IgD-negative memory B cell (primary cell): ENCODE measurements at regions not wholly inside any gene's neighbourhood (a gene's known extent, or its start where the extent isn't known, plus 50 kb on each side); places are given as distances from the start of the nearest gene placed in this dataset.

Experiments
- H3K27ac Mint-ChIP-seq, 3 donors: one replicate each; pipeline ENCODE4 v1.8.0; 2020 to 2022; ENCODE audit warnings: mild to moderate bottlenecking in 3 of 3, mixed read lengths in 3 of 3, moderate library complexity in 1 of 3
- H3K27me3 Mint-ChIP-seq: one replicate; pipeline ENCODE4 v1.8.0; 2021; ENCODE audit warnings: mixed read lengths
- H3K36me3 Mint-ChIP-seq: one replicate; pipeline ENCODE4 v1.8.0; 2020; ENCODE audit warnings: mild to moderate bottlenecking, mixed read lengths
- H3K4me1 Mint-ChIP-seq, 3 donors: one replicate each; pipeline ENCODE4 v1.8.0; 2020 to 2022; ENCODE audit warnings: mixed read lengths in 3 of 3, mild to moderate bottlenecking in 1 of 3
- H3K4me3 Mint-ChIP-seq, 4 donors: one replicate each; pipeline ENCODE4 v1.8.0; 2020 to 2022; ENCODE audit warnings: mild to moderate bottlenecking in 4 of 4, mixed read lengths in 4 of 4, moderate library complexity in 3 of 4
- H3K9me3 Mint-ChIP-seq, 3 donors: one replicate each; pipeline ENCODE4 v1.8.0; 2020 to 2021; ENCODE audit warnings: mixed read lengths in 3 of 3, mild to moderate bottlenecking in 1 of 3

DNA sequence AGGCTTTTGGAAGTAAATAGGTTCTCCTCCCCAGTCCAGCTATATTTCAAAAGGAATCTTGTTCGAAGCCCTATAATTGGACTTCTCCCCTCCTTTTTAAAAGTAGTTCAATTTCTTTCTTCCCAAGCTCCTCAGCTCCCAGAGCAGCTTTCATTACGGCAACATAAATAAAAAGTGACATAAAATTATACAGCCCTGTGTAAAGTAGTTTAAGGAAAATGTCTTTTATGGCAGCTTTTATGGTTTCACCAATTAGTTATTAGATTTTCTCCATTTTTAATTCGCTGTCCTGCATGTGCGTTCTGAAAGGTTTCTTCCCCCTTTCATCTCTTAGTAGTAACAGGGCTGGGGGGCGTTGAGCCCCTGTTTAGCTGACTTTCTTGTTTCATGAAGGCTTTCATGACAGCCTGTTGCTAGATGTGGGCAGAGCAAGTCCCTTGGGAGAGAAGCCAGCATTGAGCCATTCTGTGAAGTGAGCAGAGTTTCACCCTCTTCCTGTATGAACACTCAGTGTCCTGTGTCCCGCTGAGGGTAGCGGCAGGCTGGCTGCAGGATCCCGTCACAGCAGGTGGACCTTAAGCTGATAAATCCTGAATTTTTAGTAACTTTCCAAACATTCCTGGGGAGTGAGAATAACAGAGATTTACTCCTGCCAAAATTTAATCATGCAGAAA lies 229.7 kb upstream of the SPRED2 start:
- Mint-ChIP-seq H3K4me3 (no peak overlapping the region), H3K9me3 (peaks cover 0 to 3% (median 0%) of the 10 kb centered on the region in 3 donors), H3K27me3 (peaks cover 2% of the 10 kb centered on the region), H3K27ac (no peak overlapping the region), H3K4me1 (peaks cover 0 to 2% (median 0%) of the 10 kb centered on the region in 3 donors), H3K36me3 (no peaks in the 10 kb centered on the region)

GRCh38 chr2:65660340-65660739 lies 227.9 kb upstream of the SPRED2 start:
- Mint-ChIP-seq H3K9me3 (no peaks in the 10 kb centered on the region), H3K27ac (peak overlapping the region in 1 of 3 donors; percentile 45), H3K27me3 (peaks cover 2% of the 10 kb centered on the region), H3K4me3 (no peak overlapping the region), H3K4me1 (peaks cover 0 to 2% (median 0%) of the 10 kb centered on the region in 3 donors), H3K36me3 (no peaks in the 10 kb centered on the region)

DNA sequence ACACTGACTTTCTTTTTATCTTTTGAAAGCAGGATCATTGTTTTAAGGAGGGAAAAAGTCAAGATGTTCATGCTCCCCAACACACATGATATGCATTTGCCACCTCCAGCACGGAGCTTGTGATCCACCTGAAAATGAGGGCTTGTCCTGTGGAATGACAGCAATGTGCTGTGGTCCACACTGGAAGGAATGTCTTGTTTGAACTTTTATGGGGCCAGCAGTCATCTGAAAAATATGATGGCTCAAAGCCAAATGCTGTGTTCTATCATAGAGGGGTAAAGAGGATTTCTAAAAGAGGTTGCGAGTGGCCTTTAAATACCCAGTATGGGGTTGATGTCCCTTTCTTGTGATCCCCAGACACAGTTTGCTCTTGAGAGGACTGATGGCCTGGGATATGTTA lies 226.5 kb upstream of the SPRED2 start:
- no peaks in the 10 kb centered on the region for H3K9me3 Mint-ChIP-seq
- peaks cover 4% of the 10 kb centered on the region for H3K27me3 Mint-ChIP-seq
- no peaks in the 10 kb centered on the region for H3K36me3 Mint-ChIP-seq
- H3K4me3 Mint-ChIP-seq: no peak overlapping the region
- peaks cover 0 to 2% (median 0%) of the 10 kb centered on the region in 3 donors for H3K4me1 Mint-ChIP-seq
- no peak overlapping the region for H3K27ac Mint-ChIP-seq

DNA sequence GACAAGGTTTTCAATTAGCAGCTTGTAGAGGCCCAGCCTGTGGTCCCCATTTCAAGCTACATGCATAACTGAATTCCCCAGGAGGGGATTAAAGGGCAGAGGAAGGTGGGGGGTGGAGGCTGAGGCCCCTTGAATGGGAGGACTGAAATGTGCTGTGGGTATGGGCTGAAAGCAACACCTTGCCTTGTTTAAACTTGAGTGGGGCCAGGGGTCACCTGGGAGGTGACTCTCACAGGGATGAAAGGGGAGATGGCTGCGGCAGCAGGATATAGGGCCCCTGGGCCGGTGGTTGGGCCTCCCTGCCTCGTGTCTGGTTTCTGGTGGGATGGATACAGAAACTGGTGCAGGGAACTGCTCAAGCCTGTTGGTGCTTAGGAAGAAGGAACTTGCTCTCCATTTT lies 225.9 kb upstream of the SPRED2 start:
- Mint-ChIP-seq H3K27me3 (peaks cover 4% of the 10 kb centered on the region), H3K9me3 (no peaks in the 10 kb centered on the region), H3K4me3 (peak overlapping the region in 1 of 4 donors; percentile 10), H3K27ac (no peak overlapping the region), H3K4me1 (peaks cover 0 to 2% (median 0%) of the 10 kb centered on the region in 3 donors), H3K36me3 (no peaks in the 10 kb centered on the region)

DNA sequence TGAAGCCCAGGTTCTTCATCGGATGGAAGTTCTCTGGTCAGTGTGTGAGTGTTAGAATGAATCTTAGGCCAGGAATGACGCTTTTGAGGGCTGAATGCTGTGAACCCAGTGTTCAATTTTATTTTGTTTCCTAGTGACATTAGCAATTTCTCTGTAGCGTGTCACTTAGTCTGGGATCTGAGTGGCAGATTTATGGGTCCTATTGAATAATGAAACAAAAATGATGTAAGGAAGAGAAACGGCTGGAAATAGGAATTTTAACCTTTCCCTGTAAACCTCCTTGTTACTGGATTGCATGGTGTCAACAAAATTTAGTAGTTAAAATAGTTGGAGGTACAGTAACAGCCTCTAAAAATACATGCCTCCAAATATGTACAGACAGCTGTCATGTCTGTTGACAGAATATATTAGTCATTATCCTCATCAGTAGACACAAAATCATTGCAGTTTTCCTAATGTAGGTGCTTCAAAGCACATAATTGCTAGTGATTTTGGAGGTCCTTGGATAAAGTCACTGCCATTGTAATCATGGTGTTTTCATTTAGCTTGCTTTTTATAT lies 223.8 kb upstream of the SPRED2 start:
- H3K27me3 Mint-ChIP-seq: peaks cover 4% of the 10 kb centered on the region

DNA sequence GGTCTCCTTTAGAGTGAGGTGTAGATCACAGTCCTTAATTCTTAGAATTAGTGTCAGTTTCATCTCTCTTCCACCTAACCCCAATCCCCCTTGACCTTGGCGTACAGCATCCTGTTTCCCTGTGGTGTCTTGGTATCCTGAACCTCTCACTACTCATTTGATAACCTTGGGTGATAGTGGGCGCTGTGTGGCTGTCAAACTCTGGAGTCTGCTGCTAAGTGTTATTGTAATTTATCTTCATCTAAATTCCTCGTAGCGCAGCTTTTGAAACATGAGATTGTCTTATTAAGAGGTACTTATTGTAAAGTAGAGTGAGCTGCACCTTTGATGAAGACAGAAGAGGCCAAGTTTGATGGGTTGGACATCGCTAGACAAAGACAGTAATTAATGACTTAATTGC lies 222.6 kb upstream of the SPRED2 start:
- Mint-ChIP-seq H3K27ac (no peak overlapping the region), H3K4me1 (peaks cover 0 to 2% (median 0%) of the 10 kb centered on the region in 3 donors), H3K36me3 (no peaks in the 10 kb centered on the region), H3K9me3 (peaks cover 0 to 1% (median 0%) of the 10 kb centered on the region in 3 donors), H3K4me3 (no peak overlapping the region), H3K27me3 (peaks cover 4% of the 10 kb centered on the region)

More for the DNA sequence above, 223.8 kb upstream of the SPRED2 start:
- no peaks in the 10 kb centered on the region for H3K36me3 Mint-ChIP-seq
- H3K4me3 Mint-ChIP-seq: no peak overlapping the region
- peaks cover 0 to 2% (median 0%) of the 10 kb centered on the region in 3 donors for H3K4me1 Mint-ChIP-seq
- no peak overlapping the region for H3K27ac Mint-ChIP-seq
- peaks cover 0 to 1% (median 0%) of the 10 kb centered on the region in 3 donors for H3K9me3 Mint-ChIP-seq

GRCh38 chr2:65654496-65654895 lies 222.1 kb upstream of the SPRED2 start:
- Mint-ChIP-seq H3K27ac (no peak overlapping the region), H3K4me3 (no peak overlapping the region)

GRCh38 chr2:65652066-65652465 lies 219.7 kb upstream of the SPRED2 start:
- Mint-ChIP-seq H3K27me3 (peaks cover 4% of the 10 kb centered on the region), H3K36me3 (no peaks in the 10 kb centered on the region), H3K4me1 (peaks cover 0 to 2% (median 1%) of the 10 kb centered on the region in 3 donors), H3K9me3 (peaks cover 0 to 1% (median 0%) of the 10 kb centered on the region in 3 donors), H3K4me3 (no peak overlapping the region), H3K27ac (no peak overlapping the region)

More at GRCh38 chr2:65654496-65654895, 222.1 kb upstream of the SPRED2 start:
- Mint-ChIP-seq H3K27me3 (peaks cover 4% of the 10 kb centered on the region), H3K36me3 (no peaks in the 10 kb centered on the region), H3K9me3 (peaks cover 0 to 1% (median 0%) of the 10 kb centered on the region in 3 donors), H3K4me1 (peaks cover 0 to 2% (median 0%) of the 10 kb centered on the region in 3 donors)

DNA sequence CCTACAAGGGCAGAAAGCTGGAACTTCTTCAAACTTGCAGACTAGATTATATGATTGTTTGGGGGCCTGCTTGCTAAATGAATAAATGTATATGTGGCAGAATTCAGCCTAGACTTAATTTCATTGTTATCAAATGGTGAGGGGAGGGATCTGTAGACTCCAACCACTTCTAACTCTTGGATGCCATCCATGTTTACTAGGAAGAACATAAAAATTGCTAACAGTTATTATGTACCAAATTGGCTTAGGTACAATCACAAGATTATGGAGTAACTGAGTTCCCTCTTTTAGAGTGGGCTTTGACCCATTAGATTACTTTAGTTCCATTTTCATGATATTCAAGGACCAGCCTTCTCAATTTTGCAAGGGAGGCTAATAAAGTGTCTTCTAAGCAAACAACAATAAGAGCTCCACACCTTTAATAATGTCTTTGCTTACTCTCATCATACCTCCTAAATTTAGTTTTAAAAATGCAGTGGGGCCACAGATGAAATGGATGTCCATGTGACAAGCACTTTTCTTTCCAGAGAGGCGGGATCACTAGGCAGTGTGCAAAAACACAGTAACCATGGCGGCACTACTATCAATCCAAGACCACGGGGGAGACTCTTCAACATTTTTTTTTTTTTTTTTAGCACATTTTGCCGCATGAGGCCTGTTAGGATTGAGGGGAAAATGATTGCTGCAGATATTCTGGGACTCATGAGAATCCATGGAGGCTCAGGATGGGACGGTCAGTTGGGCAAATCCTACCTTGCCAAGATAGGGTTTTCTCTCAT lies 217.6 kb upstream of the SPRED2 start:
- Mint-ChIP-seq H3K27ac (no peak overlapping the region), H3K4me1 (peaks cover 0 to 3% (median 1%) of the 10 kb centered on the region in 3 donors), H3K9me3 (peaks cover 0 to 1% (median 0%) of the 10 kb centered on the region in 3 donors), H3K4me3 (no peak overlapping the region), H3K36me3 (no peaks in the 10 kb centered on the region), H3K27me3 (peaks cover 4% of the 10 kb centered on the region)

DNA sequence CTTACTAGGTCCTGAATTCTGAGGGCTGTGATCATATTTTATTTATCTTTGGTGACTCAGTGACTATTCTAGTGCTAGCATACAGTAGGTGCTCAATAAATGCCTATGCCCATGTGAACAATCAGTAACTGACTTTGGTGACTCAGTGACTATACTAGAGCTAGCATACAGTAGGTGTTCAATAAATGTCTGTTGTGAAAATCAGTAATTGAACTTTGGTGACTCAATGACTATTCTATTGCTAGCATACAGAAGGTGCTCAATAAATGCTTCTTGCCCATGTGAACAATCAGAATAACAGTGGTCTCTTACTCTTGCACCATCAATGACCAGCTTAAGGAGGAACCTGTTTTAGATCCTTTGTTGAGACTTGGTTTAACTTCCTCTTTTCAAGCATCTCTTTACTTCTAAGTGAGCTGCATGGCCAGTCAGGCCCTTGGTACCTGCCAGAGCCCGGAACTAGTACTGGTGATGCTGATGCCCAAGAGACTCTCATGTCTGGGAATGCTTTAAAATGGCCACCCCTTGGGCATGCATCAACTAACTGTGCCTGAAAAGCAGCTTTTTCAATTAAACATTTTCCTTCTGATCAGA lies 214.9 kb upstream of the SPRED2 start:
- Mint-ChIP-seq H3K9me3 (peaks cover 0 to 1% (median 0%) of the 10 kb centered on the region in 3 donors), H3K36me3 (no peaks in the 10 kb centered on the region), H3K4me3 (no peak overlapping the region)

GRCh38 chr2:65640793-65641103 lies 208.3 kb upstream of the SPRED2 start:
- Mint-ChIP-seq H3K4me1 (peaks cover 3 to 5% (median 4%) of the 10 kb centered on the region in 3 donors), H3K27ac (no peak overlapping the region), H3K27me3 (peaks cover 13% of the 10 kb centered on the region), H3K36me3 (peaks cover 2% of the 10 kb centered on the region), H3K9me3 (no peaks in the 10 kb centered on the region), H3K4me3 (no peak overlapping the region)

More for the DNA sequence above, 214.9 kb upstream of the SPRED2 start:
- Mint-ChIP-seq H3K27me3 (no peaks in the 10 kb centered on the region), H3K4me1 (peaks cover 0 to 3% (median 1%) of the 10 kb centered on the region in 3 donors), H3K27ac (no peak overlapping the region)

GRCh38 chr2:65639156-65639864 lies 206.9 kb upstream of the SPRED2 start:
- Mint-ChIP-seq H3K27me3 (peaks cover 13% of the 10 kb centered on the region), H3K9me3 (no peaks in the 10 kb centered on the region), H3K4me1 (peaks cover 3 to 5% (median 4%) of the 10 kb centered on the region in 3 donors), H3K4me3 (no peak overlapping the region), H3K36me3 (peaks cover 2% of the 10 kb centered on the region), H3K27ac (no peak overlapping the region)

GRCh38 chr2:65638443-65638842 lies 206.0 kb upstream of the SPRED2 start:
- Mint-ChIP-seq H3K9me3 (no peaks in the 10 kb centered on the region), H3K27me3 (peaks cover 13% of the 10 kb centered on the region), H3K4me3 (no peak overlapping the region), H3K36me3 (peaks cover 2% of the 10 kb centered on the region), H3K27ac (no peak overlapping the region), H3K4me1 (peaks cover 3 to 5% (median 4%) of the 10 kb centered on the region in 3 donors)

DNA sequence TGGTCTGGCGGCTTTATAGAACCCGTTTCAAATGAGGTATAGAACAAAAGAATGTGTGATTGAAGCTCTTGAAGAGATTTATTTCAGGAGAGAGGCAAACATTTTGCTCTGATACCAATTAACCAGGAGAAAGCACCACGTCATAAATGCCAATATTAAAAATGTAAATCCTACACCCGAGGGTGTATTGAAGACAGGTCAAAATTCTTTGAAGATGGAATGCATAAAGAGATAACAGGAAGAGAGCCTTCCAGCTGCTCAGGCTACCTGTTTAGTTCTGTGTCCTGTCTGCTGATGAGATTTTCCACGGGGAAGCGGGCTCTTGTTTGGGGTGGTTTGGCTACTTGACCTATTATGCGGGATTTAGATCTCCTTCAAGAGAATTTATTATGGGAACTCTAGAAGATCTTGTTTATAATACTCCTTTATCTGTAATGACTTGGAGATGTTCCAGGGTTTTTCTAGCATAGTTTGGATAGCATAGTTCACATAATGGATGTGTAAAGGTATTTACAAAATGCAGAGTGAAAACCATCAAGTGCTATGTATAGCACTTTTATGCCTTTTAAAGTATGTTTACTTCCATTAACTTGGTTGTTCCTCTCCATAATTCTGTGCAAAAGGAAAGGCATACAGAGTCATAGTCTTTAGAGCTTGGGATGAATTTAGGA lies 204.5 kb upstream of the SPRED2 start:
- no peak overlapping the region for H3K27ac Mint-ChIP-seq
- peaks cover 4% of the 10 kb centered on the region for H3K36me3 Mint-ChIP-seq

More for the DNA sequence above, 204.5 kb upstream of the SPRED2 start:
- Mint-ChIP-seq H3K4me1 (peaks cover 3 to 5% (median 4%) of the 10 kb centered on the region in 3 donors), H3K9me3 (peaks cover 0 to 2% (median 0%) of the 10 kb centered on the region in 3 donors), H3K27me3 (peaks cover 14% of the 10 kb centered on the region), H3K4me3 (no peak overlapping the region)
